ENCODE measurements at regions not wholly inside any gene's neighbourhood (a gene's known extent, or its start where the extent isn't known, plus 50 kb on each side); places are given as distances from the start of the nearest gene placed in this dataset.

DNA sequence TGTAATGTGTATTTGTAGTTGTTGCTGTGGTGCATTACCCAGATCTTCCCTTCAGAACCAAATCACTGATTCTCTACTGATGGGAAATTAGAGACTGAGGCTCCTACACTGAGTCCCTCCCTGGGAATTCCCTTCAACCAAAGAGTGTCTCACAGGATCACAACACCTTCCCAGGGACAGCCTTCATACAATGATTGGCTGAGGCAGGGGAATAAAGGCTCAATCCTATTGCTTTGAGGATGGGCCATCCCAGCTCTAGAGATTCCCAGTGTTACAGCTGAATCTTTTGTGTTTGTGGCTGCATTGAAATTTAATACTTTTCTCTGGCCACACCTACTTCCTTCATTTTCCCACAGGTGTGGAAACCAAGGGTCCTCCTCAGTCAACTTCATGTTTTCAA lies 96.4 kb upstream of the ELL2 start:
- no peak for DNase-seq

DNA sequence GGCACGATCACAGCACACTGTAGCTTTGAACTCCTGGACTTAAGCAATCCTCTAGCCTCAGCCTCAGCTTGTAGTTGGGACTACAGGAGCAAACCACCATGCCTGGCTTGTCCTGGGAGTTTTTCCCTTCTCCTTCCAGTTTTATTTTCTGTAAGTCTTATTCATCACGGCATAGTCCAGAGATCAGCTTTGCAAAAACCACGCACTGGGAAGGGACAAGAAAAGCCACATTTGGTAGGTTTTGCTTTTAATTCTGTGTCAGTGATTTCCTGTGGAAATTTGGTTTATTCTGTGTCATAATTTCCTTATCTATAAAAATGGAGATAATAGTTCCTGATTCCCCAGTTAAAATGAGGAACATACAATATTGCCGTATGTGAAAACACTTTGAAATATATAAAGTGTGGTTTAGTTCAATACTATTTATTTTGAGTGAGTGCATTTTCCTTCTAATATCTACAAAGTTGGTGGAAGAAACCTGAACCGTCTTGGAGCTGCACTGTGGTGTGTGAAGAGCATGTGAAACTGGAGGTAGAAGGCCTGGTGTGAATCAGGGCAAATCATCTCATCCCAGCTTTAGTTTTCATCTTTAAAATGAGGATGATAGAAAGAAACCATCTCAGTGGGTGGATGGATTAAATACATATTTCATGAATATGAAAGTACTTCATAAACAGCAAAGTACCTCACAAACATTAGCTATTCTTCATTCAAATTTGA lies 92.8 kb upstream of the ELL2 start:
- DNase-seq = peak; percentile 86

DNA sequence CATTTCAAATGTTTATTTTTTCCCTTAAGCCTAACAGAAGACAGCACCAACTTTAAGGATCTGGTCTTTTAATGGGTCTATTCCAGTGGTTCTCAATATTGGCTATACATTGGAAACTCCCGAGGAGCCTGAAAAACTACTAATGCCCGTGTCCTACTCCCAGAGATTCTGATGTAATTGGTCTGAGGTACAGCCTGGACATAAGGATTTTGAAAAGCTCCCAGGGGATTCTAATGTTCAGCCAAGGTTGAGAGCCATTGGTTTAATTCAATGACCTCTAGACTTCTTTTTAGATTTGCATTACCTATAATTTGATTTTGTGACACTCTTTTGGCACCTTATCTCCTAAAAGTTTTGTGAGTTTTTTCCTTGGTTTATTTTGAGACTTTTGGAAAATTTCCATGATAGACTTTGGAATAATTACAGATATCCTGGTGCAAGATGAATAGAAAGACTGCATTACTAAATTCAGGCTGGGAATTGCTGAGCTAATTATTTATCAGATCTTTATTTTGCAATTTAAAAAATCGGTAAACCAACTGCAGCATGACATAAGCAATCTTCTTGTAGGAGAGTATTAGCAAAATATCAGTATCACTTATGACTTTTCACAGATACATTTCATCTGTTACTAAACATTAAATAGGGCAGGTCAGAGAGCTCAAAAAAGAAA lies 91.5 kb upstream of the ELL2 start:
- no peak for DNase-seq

DNA sequence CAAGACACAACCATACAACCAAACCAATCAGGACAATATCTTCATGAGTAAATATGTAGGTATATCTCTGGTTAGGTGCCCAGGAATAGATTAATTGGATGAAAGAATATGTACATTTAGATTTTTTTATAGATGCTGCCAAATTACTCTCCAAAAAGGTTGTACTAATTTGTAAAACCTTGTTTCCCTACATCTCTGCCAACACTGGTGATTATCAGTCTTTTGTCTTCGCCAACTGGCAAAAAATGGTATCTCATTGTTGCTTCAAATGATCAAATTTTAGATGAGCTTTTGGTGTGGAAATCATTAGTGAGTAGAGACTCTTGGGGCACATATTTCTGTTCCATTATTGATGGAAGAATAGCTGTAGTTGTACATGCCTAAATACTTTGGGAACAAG lies 90.7 kb upstream of the ELL2 start:
- no peak for DNase-seq

DNA sequence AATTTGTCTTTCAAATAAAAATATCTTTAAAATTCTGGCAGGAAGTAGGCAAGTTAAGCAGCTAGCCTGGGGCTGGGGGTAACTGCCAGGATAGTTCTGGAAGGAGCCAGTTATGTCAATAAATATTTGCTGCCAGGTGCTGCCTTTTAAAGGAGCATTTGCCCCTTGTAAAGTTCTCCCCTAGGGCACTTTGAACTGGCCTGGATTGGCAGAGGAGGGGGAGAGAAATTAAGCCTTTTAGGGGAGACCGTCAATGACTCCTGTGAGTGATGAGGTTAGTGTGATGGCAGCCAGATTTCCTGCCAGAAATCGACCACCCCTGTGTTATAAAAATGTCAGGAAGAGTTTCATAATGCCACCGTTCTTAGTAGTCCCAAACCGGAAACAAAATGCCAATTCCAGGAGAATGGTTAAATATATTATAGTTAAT lies 89.8 kb upstream of the ELL2 start:
- DNase-seq = no peak

DNA sequence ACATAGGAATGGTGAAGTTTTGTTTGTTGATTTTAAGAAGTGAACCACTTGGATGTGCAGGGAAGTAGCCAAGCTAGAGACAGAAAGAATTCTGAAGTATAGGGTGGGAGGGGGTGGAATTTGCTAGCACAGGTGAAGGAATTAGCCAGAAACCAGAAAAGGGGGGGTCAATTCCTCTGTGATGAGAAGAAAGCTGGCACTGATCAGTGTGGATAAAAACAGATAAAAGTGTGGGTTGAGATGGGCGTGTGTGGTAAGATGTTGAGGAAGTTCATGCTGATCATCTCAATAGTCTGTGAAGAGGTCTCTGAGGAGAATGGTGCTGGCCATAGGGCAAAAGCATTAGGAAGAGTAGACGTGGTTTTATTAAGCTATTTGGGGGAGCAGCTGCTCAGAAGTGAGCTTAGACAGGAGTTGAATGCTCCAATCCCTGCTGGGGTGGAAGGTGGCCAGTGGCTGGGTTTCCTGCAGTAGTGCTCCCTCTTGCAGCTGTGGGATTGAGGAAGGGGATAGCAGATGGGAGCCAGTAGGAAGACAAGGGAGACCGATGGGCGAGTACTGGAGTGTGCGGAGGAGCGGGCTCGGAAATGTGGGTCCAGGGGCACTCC lies 88.7 kb upstream of the ELL2 start:
- no peak for DNase-seq

DNA sequence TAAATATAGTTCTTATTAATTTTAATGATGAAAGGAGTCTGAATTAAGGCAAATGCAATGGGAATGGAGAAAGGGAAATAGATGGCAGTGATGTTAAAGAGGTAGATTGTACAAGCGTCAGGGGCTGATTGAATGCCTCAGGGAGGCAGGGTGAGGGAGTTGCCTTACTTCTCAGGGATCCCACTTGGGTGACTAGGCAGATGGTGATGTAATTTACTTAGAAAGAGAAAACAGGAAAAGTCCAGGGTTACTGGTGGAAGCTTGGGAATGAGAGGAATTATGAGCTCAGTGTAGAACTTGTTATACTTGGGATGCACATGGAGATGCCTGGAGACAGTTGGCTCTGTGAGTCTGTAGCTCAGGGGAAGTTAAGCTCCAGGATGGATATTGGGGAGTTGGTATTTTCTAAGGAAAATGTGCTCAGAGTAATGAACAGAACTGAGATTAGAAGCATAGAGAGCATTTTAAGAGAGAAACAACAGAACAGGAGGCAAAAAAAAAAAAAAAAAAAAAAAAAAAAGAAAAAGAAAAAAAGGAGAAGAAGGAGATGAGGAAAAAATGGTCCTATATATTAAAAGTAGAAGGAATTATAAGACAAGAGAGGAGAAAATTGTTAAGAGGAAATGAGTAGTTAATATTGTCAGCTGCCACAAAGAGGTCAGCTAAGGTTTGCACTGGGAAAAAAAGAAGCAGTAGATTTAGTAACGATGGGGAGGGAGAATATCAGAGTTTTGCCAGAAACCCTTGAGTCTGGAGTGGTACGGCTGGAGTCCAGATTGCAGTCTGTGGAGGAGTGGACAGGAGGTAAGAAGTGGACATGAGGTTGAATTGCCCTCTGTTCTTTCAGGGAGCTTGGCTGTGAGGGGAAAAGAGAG lies 88.0 kb upstream of the ELL2 start:
- peak; percentile 23 for DNase-seq

DNA sequence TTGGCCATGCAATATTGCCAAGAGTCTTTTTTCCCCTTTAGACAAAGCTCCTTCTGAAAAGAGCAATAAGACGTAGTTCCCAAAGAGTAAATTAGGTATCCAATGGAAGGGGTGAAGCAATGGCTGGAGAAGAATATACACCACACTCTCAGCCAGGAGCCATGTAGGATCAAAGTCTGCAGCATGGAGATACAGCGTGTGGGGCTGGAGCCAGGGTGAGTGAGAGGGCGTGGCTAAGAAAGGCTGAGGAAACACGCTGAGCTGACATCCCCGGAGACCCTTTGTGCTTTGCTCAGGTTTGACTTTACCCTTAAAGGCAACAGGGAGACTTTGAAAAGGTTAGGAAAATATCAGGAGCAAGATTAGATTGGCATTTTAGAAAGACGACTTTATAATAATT lies 87.1 kb upstream of the ELL2 start:
- DNase-seq = no peak

DNA sequence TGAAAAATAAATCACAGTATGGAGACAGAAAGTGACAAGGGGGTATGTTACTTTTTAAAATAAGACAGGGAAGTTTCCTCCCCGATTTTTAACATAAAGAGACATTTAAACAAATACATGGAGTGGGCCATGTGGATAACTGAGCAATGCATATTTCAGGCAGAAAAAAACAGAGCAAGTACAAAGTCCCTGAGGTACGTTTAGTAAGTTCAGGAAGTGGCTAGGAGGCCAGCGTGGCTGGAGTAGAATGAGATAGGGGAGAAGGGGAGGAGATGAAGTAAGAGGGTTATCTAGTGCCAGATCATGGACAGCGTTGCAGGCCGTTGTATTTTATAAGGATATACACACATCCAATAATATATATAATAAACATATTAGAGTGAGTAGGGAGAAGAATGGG lies 84.2 kb upstream of the ELL2 start:
- no peak for DNase-seq

DNA sequence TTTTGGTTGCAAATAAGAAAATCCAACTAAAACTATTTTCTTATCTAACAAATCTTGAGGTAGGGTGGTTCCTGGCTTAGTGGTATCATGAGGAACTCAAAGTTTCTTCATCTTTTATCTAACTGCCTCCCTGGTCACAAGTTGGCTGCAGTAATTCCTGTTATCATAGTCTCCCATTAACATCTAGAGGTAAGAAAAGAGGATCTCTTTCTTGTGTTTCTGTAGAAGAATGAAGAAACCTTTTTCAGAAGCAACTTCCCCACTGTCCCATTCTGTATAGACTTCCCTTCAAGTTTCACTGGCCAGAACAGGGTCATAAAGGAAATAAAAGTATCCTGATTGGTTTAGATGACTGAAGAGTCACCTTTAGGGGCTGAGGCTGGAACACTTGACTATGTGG lies 81.8 kb upstream of the ELL2 start:
- peak; percentile 11 for DNase-seq

DNA sequence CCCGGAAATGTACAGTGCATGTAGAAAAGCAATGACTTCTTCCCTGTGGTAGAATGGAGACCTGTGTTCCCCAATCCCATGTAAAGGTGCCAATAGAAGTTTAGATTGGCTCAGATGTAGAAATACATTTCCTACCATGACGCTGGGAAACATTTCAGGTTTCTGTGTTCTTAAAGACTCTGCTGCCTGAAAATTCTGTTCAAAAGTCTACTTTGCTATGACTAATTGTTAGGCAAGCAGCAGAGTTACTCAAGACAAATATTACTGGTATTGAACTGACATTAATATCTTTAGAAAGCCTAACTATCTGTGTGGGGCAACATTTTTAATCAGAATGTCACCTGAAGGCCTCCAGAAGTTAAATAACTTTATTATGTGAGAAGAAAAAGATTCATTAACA lies 75.5 kb upstream of the ELL2 start:
- DNase-seq = no peak

DNA sequence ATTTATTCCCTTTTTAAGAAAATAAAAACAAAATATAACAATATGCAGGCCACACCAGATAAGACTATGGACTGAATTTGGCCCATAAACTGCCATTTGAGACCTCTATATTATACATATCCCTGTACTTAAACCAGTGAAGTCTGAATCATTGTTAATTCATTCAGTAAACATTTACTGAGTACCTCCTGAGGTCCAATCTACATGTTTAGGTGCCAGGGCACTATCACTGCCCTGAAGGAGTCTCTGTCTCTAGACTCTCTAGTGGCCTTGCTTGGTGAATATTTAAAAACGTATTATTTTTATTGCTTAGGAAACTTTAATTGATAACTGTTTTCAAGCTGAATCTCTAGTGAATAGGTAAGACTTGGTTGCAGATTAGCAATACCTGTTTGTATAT lies 74.7 kb upstream of the ELL2 start:
- DNase-seq = no peak

DNA sequence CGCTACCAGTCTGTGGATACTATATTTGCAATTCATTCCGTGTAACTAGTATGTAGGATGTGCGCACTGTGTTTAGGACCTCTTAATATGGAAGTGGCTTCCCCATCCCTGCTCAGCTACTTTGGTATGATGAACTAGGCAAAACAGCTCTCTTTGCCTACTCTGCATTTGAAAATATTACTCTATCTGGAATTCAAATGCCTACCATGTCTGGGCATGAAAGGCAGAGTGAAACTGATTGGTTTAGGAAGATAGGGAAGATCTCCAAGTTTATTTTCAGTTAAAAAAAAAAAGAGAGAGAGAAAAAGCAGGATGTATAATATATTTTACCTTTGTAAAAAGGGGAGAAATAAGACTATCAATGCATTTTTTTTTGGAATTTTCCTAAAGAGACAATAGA lies 74.1 kb upstream of the ELL2 start:
- DNase-seq = no peak

DNA sequence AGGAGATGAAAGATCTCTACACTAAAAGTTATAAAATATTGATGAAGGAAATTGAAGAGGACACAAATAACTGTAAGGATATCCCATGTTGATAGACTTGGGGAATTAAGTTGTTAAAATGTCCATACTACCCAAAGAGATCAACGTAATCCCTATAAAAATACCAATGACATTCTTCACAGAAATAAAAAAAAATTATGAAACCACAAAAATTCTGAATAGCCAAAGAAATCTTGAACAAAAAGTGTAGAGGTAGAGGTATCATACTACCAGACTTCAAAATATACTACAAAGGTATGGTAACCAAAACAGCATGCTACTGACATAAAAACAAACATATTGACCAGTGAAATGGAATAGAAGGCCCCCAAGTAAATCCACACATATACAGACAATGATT lies 71.5 kb upstream of the ELL2 start:
- no peak for DNase-seq

DNA sequence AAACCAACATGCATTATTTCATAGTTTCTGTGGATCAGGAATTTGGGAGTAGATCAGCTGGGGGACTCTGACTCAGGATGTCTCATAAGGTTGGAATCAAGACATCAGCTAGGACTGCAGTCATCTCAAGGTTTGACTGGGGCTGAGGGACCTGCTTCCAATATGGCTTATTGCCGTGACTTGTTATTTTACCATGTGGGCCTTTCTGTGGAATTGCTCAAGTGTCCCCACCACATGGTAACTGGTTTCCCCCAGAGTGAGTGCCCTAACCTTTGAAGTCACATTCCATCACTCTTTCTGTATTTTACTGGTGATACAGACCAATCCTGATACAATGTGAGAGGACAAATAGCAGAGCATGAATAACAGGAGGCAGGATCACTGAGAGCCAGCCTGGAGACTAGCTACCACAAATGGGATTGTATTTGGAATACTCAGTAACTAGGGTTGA lies 70.2 kb upstream of the ELL2 start:
- no peak for DNase-seq

DNA sequence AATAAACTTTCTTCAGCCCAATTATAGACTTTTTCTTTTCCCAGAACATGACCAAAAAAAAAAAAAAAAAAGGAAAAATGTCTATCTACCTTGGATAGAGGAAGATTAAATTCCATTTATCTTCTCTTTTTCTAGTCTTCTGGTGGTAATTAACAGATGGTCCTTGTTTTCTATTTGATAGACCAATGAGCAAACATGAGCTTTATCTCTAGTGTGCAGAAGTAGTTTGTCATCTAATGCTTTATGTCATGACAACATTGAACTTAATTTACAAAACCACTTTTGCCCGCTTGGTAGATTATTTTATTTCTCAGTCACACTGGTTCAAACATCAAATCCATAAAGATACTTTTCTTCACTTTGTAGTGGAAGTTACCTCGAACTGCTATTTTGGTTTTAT lies 69.5 kb upstream of the ELL2 start:
- DNase-seq = no peak

DNA sequence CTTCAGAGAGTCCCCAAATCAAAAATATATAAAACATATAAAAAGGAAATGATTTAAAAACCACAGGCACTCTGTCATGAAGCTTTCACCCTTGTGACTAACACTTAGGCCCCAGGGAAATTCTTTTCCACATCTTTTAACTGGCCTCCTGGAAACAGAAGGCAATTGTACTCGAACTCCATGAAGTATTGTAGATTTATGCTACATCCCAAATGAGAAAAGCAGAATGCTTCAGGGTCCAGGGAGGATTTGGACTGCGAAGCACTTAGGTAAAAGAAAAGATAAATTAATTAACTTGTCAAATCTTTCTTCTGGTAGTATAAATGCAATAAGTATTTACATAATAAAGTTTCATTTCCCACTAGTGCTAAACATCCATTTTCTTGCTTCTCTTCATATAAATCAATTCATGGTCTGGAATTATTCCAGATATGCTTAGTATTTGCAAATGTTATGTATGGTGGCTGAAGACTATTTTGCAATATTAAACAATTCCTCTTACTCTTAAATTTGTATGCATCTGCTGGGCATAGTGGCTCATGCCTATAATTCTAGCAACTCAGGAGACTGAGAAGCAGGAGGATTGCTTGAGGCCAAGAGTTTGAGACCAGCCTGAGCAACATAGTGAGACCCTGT lies 64.9 kb upstream of the ELL2 start:
- no peak for DNase-seq

DNA sequence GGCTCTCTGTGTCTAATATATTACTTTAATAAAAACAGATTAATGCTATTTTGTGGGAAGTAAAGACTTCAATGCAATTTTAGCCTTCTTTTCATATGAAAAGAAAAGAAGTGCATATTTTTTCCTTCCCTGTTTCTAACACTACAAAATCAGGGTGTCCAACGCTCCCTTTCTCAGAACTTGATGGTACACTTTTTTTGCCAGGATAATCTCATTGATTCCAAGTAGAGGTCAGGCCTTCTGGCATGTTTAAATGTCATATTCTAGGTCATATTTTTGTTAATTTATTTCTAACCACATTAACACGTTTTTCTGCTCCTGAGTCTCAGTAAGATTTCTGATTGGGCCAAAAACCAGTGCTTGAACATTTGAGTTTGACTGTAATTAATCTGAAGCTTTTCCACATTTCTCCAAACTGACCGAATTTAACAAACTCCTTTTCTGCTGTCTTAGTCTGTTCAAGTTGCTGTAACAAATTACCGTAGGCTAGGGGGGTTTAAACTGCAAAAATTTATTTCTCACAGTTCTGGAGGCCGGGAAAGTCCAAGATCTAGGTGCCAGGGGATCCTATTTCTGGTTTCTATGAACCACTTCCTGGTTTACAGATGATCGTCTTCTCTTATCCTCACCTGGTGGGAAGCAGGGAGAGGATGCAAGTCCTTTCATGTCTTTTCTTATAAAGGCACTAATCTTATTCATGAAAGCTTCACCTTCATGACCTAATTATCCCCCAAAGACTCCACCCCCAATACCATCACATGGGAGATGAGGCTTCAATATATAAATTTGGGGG lies 63.2 kb upstream of the ELL2 start:
- DNase-seq = no peak

DNA sequence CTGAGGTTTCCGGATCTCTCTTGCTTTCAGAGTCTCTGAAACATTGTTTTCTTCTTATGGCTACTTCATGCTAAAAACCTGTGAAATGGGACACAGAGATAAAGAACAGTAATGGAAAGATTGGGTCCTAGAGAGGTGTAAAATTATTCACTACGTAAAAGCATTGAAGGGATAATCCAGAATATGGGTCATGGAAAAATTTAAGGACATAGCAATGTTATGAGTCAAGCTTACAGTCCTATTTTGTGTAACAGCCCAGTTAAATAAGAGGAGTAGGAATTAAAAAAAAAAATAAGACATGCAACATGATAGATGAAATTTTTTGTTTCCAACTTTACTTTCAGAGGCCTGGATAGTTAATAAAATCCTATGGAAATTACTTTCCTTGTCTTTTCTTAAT lies 61.9 kb upstream of the ELL2 start:
- no peak for DNase-seq

DNA sequence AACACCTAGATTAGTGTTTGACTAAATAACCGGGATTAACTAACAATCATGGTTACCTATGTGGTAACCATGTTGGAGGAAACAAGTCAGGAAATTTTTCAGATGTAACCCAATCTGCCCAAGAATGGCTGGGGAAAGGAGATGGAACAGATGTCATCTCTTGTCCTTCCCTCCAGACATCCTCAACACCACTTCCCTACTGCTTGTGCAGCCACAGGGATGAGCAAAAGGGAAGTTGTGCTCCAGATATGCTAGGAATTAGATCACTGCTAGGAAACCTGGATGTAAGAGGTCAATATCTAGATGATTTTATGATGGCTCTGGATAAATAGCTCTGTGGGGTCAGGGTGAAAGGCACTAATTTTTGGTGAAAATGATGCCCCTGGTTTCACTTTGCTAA lies 61.3 kb upstream of the ELL2 start:
- peak; percentile 9 for DNase-seq

DNA sequence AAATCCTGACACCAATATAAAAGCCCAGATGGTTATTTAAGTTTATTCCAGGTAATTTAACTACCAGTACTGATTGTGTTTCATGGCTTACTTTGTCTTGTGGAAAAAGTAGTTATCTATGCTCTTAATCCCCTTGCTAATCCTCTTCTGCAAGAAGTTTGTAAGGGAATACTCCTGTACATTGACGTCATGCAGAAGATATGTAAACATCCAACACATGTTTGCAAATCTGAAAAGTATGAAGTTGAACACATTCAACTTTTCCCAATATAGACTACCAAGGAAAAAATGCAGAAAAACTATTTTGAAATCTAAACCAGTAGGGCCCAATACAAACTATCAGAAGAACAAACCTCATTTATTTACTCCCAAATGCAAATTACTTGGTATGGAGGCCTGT lies 56.3 kb upstream of the ELL2 start:
- DNase-seq = no peak

DNA sequence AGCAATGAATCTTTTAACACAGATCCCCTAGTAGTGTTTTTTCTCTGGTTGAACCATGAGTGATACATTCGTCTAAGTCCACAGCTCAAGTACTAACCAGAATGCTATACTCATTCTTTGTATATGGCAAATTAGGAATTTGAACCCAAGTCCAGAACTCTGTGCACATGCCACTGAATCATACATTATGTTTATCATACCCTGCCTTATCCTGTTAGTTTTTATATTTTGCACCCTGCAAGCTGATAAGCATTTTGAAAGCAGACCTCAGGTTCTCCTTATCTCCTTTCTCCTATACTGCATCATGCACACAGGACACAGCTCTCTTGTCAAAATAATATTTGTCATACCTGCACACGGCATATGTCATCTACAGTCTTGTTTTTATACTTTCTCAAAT lies 54.6 kb upstream of the ELL2 start:
- DNase-seq = no peak
